Ascending aorta (tissue), 2 donors: ENCODE measurements at regions not wholly inside any gene's neighbourhood (a gene's known extent, or its start where the extent isn't known, plus 50 kb on each side); places are given as distances from the start of the nearest gene placed in this dataset.

ENCODE experiments used
- DNase-seq, 2 donors: peaks; one replicate each; pipeline ENCODE4 v3.0.0-alpha.2; 2019; ENCODE audit warnings: low spot score in 2 of 2
- H3K27ac ChIP-seq, 2 donors: fragments of 200-600 bp; sonication (generic); one replicate each; pipeline ENCODE4 v1.5.1; 2016 to 2017; ENCODE audit warnings: mild to moderate bottlenecking in 1 of 2
- H3K27me3 ChIP-seq: fragments of 200-600 bp; sonication (generic); one replicate; pipeline ENCODE4 v1.5.1; 2017
- H3K36me3 ChIP-seq, 2 donors: fragments of 200-600 bp; sonication (generic); one replicate each; pipeline ENCODE4 v1.5.1; 2016
- H3K4me1 ChIP-seq, 2 donors: fragments of 200-600 bp; sonication (generic); one replicate each; pipeline ENCODE4 v1.5.1; 2016 to 2017; ENCODE audit warnings: mild to moderate bottlenecking in 1 of 2
- H3K4me3 ChIP-seq, 2 donors: fragments of 200-600 bp; sonication (generic); one replicate each; pipeline ENCODE4 v1.5.1; 2016 to 2017; ENCODE audit warnings: mild to moderate bottlenecking in 1 of 2
- H3K9me3 ChIP-seq, 2 donors: fragments of 200-600 bp; sonication (generic); one replicate each; pipeline ENCODE4 v1.5.1; 2016
- CTCF ChIP-seq, 3 experiments: fragments of 200-600 bp in 2 of 3; fragments of 450-650 bp in 1 of 3; sonication (generic) in 2 of 3; IDR thresholded peaks; one replicate each; pipeline ENCODE4 v1.5.1; 2016 to 2019; ENCODE audit warnings: antibody characterized with exemption in 3 of 3, mild to moderate bottlenecking in 1 of 3, moderate library complexity in 1 of 3
- intact Hi-C: fragments of 100-400 bp; cut with DNase I; formaldehyde crosslinking; loops from one replicate; pipeline ENCODE4 v1.15.1; 2023

DNA sequence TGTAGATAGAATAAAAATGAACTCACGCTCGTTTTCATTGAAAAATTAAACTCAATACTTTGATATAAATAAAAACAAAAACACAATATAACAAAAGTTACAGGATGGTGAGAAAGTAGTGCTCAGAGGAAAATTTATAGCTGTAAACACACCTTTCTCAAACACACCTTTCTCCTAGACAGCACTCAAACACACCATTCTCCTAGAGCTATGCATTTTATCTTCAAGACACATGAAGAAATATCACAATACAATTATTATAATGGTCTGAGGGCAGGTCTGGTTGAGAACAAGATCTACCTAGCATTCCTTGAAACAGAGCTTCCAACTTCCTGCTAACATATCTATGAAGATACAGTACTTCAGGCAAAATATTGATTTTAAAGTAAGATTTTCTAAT lies 183.4 kb upstream of the NBEA start:
- intact Hi-C loops = no loop called here
- no peaks in the 10 kb centered on the region for H3K4me1 ChIP-seq
- H3K27me3 ChIP-seq = no peaks in the 10 kb centered on the region
- H3K4me3 ChIP-seq = no peak overlapping the region
- H3K9me3 ChIP-seq = no peaks in the 10 kb centered on the region
- H3K27ac ChIP-seq = no peak overlapping the region
- no peak for TF ChIP-seq CTCF (IDR thresholded peaks at IDR 0.05)
- H3K36me3 ChIP-seq = no peaks in the 10 kb centered on the region
- DNase-seq = no peak

GRCh38 chr13:34762312-34762711 lies 179.8 kb upstream of the NBEA start:
- intact Hi-C loops = no loop called here
- H3K4me3 ChIP-seq = no peak overlapping the region
- H3K36me3 ChIP-seq = no peaks in the 10 kb centered on the region
- H3K4me1 ChIP-seq = no peaks in the 10 kb centered on the region
- no peak for TF ChIP-seq CTCF (IDR thresholded peaks at IDR 0.05)
- no peaks in the 10 kb centered on the region for H3K9me3 ChIP-seq
- H3K27me3 ChIP-seq = no peaks in the 10 kb centered on the region
- no peak overlapping the region for H3K27ac ChIP-seq
- DNase-seq = no peak

- no peak for DNase-seq
- intact Hi-C loops = no loop called here
- no peaks in the 10 kb centered on the region for H3K4me1 ChIP-seq
- H3K9me3 ChIP-seq = no peaks in the 10 kb centered on the region
- no peaks in the 10 kb centered on the region for H3K36me3 ChIP-seq
- H3K27me3 ChIP-seq = no peaks in the 10 kb centered on the region
- H3K27ac ChIP-seq = no peak overlapping the region
- no peak for TF ChIP-seq CTCF (IDR thresholded peaks at IDR 0.05)
- H3K4me3 ChIP-seq = no peak overlapping the region
Measured at GRCh38 chr13:34764246-34764645, 177.8 kb upstream of the NBEA start.

DNA sequence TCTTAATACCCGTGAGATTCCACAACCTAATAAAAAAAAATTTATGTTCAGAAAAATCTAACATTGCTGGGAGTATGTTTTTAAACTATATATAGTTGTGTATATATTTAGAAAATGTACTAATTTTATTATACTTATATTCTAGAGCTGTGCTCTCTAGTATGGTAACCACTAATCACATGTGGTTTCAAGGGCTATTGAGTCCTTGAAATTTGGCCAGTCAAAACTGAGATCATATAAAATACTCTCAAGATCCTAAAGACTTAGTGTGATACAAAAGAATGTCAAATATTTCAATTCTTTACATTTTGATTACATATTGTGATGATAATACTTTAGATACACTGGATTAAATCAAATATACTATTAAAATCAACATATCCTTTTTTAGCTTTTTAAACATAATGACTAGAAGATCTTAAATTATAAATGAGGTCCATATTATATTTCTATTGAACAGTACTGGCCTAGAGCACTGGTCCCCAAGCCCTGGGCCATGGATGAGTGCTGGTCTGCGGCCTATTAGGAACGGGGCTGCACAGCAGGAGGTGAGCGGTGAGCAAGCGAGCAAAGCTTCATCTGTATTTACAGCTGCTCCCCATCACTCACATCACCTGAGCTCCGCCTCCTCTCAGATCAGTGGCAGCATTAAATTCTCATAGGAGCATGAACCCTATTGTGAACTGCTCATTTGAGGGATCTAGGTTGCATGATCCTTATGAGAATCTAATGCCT lies 176.5 kb upstream of the NBEA start:
- no peaks in the 10 kb centered on the region for H3K9me3 ChIP-seq
- DNase-seq = no peak
- no peak for TF ChIP-seq CTCF (IDR thresholded peaks at IDR 0.05)
- intact Hi-C loops = no loop called here
- no peaks in the 10 kb centered on the region for H3K4me1 ChIP-seq
- no peak overlapping the region for H3K4me3 ChIP-seq
- no peaks in the 10 kb centered on the region for H3K36me3 ChIP-seq
- no peak overlapping the region for H3K27ac ChIP-seq
- no peaks in the 10 kb centered on the region for H3K27me3 ChIP-seq

DNA sequence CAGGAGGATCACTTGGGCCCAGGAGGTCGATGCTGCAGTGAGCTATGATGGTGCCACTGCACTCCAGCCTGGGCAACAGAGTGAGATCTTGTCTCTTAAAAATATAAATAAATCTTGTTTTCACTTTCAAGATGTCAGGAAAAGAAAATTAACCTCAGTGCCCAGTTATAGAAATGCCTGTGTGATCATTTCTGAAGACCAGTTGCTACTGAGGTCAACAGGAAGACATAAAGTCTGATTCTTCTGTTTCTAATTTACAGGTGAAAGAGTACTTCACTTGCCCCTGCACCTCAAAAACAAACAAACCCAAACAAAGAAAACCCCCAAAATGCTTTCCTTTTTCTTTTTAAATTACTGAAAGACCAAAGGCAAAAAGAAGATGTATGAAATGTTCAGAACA lies 174.3 kb upstream of the NBEA start:
- H3K4me3 ChIP-seq = no peak overlapping the region
- TF ChIP-seq CTCF (IDR thresholded peaks at IDR 0.05) = no peak
- H3K4me1 ChIP-seq = no peaks in the 10 kb centered on the region
- H3K27me3 ChIP-seq = no peaks in the 10 kb centered on the region
- no peak for DNase-seq
- intact Hi-C loops = no loop called here
- no peaks in the 10 kb centered on the region for H3K9me3 ChIP-seq
- H3K36me3 ChIP-seq = no peaks in the 10 kb centered on the region
- H3K27ac ChIP-seq = no peak overlapping the region

DNA sequence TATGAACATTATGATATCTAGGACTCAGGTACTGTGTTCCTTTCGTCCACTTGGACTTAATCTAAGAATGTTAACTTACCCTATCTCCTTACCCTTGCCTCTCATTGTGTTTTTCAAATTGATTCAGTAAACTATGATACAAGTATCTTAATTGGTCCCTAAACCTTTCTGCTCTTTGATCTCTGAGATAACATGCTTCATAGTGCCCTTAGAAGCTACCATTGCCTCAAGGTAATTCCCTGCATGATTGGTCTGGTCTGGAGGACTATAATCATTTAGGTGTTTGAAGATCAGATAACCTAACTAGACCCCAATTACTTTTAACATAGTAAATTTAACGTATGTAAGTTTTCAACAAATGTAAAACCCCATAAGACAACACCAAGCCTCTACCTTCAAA lies 169.9 kb upstream of the NBEA start:
- Histone ChIP-seq H3K27me3 (no peaks in the 10 kb centered on the region), H3K27ac (no peak overlapping the region), H3K9me3 (no peaks in the 10 kb centered on the region), H3K4me3 (no peak overlapping the region), H3K36me3 (no peaks in the 10 kb centered on the region), H3K4me1 (no peaks in the 10 kb centered on the region)
- DNase-seq = no peak
- intact Hi-C loops = no loop called here
- TF ChIP-seq CTCF (IDR thresholded peaks at IDR 0.05) = no peak
